GM19467 (cell line): ENCODE measurements at regions not wholly inside any gene's neighbourhood (a gene's known extent, or its start where the extent isn't known, plus 50 kb on each side); places are given as distances from the start of the nearest gene placed in this dataset.

ENCODE experiments used
- ATAC-seq: cut with Tn5 transposase; IDR thresholded peaks from one replicate; pipeline ENCODE4 v1.9.1; 2021; ENCODE audit warnings: mild to moderate bottlenecking, moderate library complexity; ENCODE audit not compliant: unreplicated experiment

DNA sequence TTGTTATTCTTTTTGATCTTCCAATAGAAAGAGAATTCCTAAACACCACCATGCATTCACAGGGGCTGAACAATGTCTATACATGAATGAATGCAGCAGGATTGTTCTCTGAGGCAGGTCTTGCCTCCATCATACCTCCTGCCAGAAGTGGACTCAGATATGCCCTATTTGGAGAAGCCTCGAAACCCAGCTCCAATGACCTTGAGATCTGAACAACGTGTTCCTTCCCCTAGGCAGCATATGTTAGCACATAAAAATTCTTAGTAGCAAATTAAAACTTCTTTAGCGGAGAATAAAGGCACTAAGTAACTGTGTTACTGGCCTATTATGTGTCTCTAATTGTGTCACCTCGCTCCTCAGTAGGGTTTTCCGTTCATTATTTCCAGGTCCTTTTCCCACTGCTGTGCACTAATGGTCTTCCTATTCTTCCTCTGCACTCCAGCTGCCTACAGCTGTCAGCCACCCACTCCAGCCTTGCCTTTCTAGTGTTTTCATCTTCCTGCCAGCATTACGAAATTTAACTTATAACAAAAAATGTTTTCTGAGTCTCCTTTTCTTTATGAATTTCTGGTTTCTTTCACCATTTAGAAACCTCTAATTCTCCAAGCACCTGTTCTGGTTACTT lies 62.6 kb upstream of the IGF1 start:
- ATAC-seq = no peak

DNA sequence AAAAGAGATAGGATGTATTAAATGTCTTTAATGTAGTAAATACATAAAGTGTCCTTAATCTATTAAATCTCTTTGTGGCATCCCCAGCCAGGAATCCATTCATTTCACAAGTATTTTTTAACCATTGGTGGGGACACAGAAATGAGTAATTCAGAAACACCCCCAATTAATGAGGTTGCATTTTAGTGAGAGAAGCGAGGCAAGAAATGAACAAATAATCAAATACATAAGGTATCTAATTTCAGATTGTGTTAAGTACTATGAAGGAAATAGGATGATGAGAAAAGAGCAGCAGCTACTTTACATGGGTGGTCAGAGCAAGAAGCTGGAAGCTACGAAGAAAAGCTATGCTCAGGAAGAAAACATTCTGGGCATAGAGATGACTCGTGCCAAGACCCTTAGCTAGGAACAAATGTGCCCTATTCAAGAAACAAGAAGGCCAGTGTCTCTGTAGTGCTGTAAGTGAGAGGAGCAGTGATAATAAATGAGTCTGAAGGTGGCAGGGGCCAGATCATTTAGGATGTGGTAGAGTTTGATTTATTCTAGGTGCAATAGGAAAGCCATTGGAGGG lies 60.5 kb upstream of the IGF1 start:
- ATAC-seq = no peak

DNA sequence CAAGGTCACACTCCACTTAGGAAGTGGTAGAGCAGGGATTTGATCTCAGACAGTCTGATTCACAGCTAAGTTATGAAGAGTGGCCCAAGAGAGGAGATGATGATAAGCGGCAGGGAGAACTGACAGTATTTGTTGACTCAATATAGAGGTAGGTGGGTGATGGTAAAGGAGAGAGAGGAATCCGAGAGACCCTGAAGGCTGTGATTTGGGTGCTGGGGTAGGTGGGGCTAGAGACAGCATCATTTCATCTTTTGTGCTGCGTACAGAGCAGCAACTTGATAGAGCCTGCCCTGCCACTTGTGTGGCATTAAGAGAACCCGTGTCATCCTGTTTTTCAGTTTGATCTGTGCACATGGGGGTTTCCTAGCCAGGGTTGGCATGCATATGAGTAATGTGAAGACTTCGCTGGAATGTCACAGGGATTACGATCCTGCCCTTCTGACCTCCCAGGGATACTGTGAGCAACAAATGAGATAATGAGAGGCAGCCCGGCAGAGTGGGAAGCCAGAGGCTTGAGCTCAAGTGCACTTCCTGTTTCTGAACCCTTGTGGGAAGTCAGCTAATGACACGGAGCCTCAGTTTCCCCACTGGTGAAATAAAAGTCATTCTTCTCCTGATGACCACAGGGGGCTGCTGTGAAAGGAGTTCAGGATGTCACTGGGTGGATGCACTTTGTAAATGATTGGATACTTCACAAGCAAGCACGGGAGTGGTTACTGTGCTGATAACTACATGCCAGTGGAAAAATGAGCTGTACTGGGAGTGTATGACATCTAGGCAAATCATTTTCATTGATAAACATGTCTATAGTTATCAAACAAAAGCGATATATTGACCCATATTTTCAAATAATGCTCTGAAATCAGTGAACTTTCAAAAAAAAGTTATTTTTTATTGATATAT lies 59.5 kb upstream of the IGF1 start:
- ATAC-seq = no peak

DNA sequence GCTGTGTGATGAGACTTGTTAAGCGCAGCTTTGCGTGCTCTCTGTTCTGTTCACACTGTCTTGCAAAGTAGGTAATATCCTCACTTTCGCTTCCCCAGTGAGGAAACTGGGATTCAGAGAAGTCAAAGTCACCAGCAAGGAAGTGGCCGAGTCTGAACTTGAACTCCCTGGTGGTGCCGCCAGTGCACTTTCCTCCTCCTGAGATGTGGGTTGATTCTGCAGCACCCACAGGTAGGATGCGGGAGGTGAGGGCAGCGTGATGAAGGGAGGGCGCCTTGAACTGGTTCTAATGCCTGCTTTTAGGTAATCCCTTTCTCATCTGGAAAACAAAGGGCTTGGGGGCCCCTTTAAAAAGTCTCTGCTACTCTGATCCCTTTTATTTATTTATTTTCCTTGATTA lies 54.9 kb upstream of the IGF1 start:
- no peak for ATAC-seq

DNA sequence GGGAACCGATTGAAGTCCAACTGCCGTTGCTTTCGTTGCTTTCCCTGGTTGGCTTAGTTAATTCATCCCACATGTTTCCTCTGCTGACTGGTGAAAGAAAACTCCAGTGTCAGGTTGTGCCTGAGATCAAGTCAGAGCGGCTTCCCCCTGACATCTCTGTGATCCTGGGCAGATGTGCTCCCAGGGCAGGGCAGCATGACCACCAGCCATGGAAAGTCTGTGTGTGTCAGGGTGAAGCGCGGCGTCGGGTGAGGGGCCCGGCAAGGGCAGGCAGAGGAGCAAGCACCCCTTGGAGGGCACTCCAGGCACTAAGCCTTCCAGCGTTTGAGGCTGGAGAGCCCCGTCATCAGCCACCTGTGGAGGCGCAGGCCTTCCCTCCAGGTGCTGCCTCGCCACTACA lies 54.5 kb upstream of the IGF1 start:
- ATAC-seq = no peak

DNA sequence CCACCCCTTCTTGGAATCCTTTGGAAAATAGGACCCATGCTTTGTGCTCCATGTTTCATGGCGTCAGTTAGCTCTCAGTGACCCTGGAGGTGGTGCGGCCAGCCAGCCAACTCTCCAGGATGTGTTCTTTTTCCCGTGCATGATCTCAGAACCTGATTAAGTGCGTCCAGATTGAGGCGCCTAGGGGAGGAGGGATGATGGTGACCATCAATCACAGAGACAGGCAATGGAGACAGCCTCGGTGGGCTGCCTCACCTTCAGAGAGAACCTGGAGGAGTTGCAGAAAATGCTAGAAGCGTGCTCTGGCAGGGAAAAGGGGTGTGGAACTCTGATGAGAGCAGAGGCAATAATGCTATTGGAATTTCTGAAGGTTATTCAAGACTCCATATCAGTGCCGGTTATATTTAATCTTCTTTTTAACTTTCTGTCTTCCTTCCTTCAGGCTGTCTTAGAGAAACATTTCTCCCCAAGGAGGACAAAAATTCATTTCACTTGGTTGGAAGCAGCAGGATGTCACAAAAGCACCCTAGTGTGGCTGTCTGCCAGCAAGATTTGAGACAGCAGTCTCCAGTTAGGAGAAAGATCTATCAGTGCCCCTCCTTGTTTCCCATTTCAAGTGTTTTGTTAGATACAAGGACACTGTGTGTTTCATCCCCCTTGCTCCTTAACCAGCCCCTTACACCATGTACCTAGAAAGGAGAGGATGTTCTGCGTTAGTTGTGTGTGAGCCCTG lies 53.3 kb upstream of the IGF1 start:
- ATAC-seq = no peak
